ACC112 (cell line): ENCODE measurements at regions not wholly inside any gene's neighbourhood (a gene's known extent, or its start where the extent isn't known, plus 50 kb on each side); places are given as distances from the start of the nearest gene placed in this dataset.
"Not testable (repeated sequence)": the region's sequence is repeated elsewhere in the genome, so short reads cannot be mapped to it uniquely, and the experiment has no call there.

ENCODE experiments used
- H2AFZ ChIP-seq: fragments of 200-600 bp; sonication (generic); one replicate; pipeline ENCODE4 v1.6.0; 2017; ENCODE audit warnings: antibody characterized with exemption, low read length; ENCODE audit not compliant: unreplicated experiment
- H3K27ac ChIP-seq: fragments of 200-600 bp; sonication (generic); 2 replicates; pipeline ENCODE4 v1.5.1; 2014; ENCODE audit warnings: low read depth, mild to moderate bottlenecking, antibody characterized with exemption, low read length, moderate library complexity
- H3K27me3 ChIP-seq: fragments of 200-600 bp; sonication (generic); 2 replicates; pipeline ENCODE4 v1.6.1; 2014; ENCODE audit warnings: mild to moderate bottlenecking, antibody characterized with exemption, low read length, moderate library complexity, mixed read lengths; ENCODE audit not compliant: insufficient read depth
- H3K36me3 ChIP-seq: fragments of 200-600 bp; sonication (generic); 2 replicates; pipeline ENCODE4 v1.6.1; 2016; ENCODE audit warnings: mild to moderate bottlenecking, antibody characterized with exemption, low read length, moderate library complexity, mixed read lengths; ENCODE audit not compliant: insufficient read depth
- H3K4me1 ChIP-seq: fragments of 200-600 bp; sonication (generic); one replicate; pipeline ENCODE4 v1.6.1; 2016; ENCODE audit warnings: low read length, mixed read lengths; ENCODE audit not compliant: insufficient read depth, unreplicated experiment, control insufficient read depth
- H3K4me3 ChIP-seq: fragments of 200-600 bp; sonication (generic); 2 replicates; pipeline ENCODE4 v1.5.1; 2014; ENCODE audit warnings: mild to moderate bottlenecking, low read depth, low read length
- H3K79me2 ChIP-seq: fragments of 200-600 bp; sonication (generic); one replicate; pipeline ENCODE4 v1.6.0; 2016; ENCODE audit warnings: low read length; ENCODE audit not compliant: control insufficient read depth, unreplicated experiment, insufficient read depth

DNA sequence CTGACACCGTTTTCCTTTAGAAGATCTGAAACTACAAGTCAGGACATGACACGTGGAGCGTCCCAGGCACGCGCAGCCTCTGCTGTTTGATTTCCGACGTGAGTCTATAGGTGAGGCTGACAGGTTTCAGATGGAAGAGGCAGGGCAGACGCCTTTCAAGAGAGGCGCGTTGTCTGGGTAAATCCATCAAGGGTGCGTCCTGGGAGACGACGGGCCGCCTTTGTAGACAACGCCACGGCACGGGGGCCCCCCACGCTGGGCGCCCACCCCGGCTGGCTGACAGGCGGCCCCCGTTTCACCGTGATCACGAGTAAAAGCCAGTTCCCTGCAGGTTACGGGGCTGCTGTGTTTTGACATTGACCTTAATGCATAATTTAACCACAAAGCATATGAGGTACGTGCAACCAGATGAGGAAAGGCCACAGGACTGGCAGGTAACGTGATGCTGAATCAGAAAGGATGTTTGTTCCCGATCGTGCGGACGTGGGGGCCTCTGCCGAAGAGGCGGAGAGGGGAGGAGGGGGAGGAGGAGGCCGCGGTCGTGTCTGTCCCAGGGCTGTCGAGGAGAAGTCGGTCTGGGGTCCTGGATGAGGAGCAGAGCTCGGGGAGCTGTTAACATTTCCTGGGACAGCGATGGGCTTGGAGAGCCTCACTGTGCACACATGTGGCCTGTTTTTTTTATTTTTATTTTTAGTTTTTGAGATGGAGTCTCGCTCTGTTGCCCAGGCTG is 51.1 kb upstream of the PPP2R3B start:
- H3K79me2 ChIP-seq, result no peaks in the 10 kb centered on the region
- peak overlapping the region; percentile 33 for H2AFZ ChIP-seq
- no peaks in the 10 kb centered on the region for H3K4me1 ChIP-seq
- H3K4me3 ChIP-seq, result peak overlapping the region; percentile 63
- H3K27me3 ChIP-seq, result peaks cover 6% of the 10 kb centered on the region
- H3K27ac ChIP-seq, result no peak overlapping the region
- H3K36me3 ChIP-seq, result no peaks in the 10 kb centered on the region

DNA sequence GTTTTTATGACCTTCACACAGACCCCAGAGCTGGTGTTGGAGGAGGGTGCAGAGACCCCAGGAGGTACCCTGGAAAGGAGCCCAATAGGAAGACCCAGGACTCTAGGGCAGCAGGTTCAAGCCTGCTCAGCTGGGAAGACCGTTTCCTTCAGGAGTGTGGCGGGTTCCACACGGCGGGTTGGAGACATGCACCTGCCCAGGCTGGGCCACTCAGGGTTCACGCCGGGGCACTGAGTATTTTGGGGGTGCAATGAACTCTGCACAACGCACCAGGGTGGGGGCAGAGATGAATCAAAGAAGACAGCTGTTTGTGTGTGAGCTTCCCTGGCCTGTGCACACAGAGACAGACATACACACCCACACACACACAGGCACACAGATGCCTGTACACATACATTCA is 52.5 kb upstream of the PPP2R3B start:
- H3K36me3 ChIP-seq, result no peaks in the 10 kb centered on the region
- H3K4me1 ChIP-seq, result no peaks in the 10 kb centered on the region
- no peaks in the 10 kb centered on the region for H3K79me2 ChIP-seq
- no peak overlapping the region for H3K27ac ChIP-seq
- no peak overlapping the region for H3K4me3 ChIP-seq
- H3K27me3 ChIP-seq, result peaks cover 14% of the 10 kb centered on the region
- H2AFZ ChIP-seq, result no peak overlapping the region

DNA sequence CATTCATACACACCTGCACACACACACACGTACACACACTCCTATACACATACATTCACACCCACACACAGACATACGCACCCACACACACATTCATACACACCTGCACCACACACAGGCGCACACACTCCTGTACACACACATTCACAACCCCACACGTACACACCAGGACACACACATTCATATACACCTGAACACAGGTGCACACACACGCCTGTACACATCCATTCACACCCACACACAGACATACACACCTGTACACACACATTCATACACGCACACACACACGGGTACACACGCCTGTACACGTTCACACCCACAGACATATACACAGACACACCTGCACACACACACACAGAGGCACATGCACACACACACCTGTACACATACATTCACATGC is 53.0 kb upstream of the PPP2R3B start:
- no peak overlapping the region for H3K4me3 ChIP-seq
- no peaks in the 10 kb centered on the region for H3K4me1 ChIP-seq
- no peaks in the 10 kb centered on the region for H3K79me2 ChIP-seq
- H3K27me3 ChIP-seq, result peaks cover 14% of the 10 kb centered on the region
- H3K27ac ChIP-seq, result no peak overlapping the region
- no peak overlapping the region for H2AFZ ChIP-seq
- H3K36me3 ChIP-seq, result no peaks in the 10 kb centered on the region

DNA sequence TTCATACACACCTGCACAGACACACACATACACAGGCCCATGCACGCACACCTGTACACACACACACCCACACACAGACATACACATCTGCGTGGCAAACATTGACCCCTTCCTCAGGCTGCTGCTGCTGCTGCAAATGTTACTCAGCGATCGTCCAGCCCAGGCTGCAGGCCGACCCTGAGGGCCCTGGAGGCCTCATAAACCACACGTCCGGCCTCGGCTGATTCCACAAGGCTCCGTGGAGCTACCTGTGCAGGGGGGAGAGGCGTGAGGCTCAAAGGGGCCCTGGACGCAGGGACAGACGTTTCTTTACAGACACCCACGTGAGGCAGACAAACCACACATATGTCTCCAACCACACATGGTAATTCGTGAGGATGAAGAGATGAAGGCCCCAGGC is 53.9 kb upstream of the PPP2R3B start:
- Histone ChIP-seq H3K79me2 (no peaks in the 10 kb centered on the region), H3K4me1 (no peaks in the 10 kb centered on the region), H3K27ac (no peak overlapping the region), H3K36me3 (no peaks in the 10 kb centered on the region), H3K27me3 (peaks cover 14% of the 10 kb centered on the region), H2AFZ (no peak overlapping the region), H3K4me3 (no peak overlapping the region)

DNA sequence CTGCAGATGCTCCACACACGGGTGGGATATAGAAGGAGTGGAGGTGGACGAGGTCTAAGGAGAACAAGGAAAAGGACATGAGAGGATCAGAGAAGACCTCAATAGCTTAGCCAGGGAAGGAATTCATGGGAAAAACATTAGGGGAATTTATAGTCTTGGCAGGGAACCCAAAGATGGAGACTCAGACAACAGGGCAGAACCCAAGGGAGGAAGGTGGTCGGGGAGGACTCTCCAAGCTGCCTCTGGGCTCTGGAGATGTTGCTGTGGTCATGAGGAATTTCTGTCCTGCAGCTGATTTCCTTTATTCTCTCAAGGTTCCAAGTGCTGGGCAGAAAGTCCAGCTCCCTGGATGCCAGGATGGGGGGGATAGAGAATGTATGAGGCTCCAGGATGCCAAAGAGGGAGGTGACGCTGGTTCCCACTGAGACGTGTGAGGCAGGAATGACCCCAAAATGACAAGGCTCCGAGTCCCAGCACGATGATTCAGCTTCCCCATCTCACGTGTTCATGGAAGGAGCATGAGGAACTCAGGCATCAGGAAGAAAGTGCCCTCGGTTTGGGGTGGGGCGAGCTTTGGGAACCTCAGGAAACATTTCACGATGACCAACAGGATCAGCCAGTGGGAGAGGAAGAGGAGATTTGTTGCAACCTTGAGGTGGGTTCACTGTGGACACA is 57.0 kb upstream of the PPP2R3B start:
- Histone ChIP-seq H3K4me3 (no peak overlapping the region), H3K79me2 (no peaks in the 10 kb centered on the region), H3K27me3 (peaks cover 14% of the 10 kb centered on the region; the same call in 1 of the 2 replicates), H2AFZ (no peak overlapping the region), H3K36me3 (no peaks in the 10 kb centered on the region), H3K27ac (no peak overlapping the region), H3K4me1 (no peaks in the 10 kb centered on the region)

DNA sequence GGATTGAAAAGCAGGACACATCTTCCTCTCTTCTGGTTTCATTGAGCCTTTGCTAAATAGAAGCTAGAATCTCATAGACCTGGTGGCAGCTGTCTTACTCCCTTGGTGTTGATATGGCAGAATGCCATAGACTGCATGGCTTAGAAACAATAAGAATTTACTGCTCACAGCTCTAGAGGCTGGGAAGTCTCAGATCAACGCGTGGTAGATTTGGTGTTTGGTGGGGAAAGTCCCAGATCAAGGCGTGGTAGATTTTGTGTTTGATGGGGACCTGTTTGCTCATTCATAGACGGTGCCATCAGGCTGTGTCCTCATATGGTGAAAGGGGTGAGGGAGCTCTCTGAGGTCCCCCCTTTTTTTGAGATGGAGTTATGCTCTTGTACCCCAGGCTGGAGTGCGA is 57.6 kb upstream of the PPP2R3B start:
- H3K79me2 ChIP-seq, result no peaks in the 10 kb centered on the region
- no peak overlapping the region for H3K4me3 ChIP-seq

DNA sequence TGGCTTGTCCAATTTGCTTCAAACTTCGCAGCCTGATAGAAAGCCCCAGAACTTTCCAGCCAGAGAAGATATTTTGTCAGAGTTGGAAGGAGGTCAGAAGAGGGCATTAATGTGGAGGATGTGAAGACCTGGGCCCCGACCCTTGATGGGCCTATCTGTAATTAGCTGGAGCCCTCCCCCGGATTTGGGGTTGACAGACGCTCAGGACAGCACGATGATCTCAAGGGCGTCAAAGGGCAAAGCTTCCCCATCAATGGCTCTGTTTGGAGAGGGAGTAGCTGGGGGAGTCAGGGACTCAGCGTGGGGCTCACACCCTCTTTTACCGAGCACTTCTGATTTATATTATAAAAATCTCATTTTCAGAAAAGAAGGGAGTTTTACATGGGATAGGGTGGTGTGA is 59.0 kb upstream of the PPP2R3B start:
- Histone ChIP-seq H3K36me3 (no peaks in the 10 kb centered on the region), H3K4me3 (no peak overlapping the region), H2AFZ (no peak overlapping the region), H3K27ac (no peak overlapping the region), H3K79me2 (no peaks in the 10 kb centered on the region), H3K27me3 (peaks cover 14% of the 10 kb centered on the region; the same call in 1 of the 2 replicates), H3K4me1 (no peaks in the 10 kb centered on the region)

More for the DNA sequence above, 57.6 kb upstream of the PPP2R3B start:
- no peak overlapping the region for H3K27ac ChIP-seq
- peaks cover 14% of the 10 kb centered on the region; the same call in 1 of the 2 replicates for H3K27me3 ChIP-seq
- no peaks in the 10 kb centered on the region for H3K36me3 ChIP-seq
- H2AFZ ChIP-seq, result no peak overlapping the region
- no peaks in the 10 kb centered on the region for H3K4me1 ChIP-seq

DNA sequence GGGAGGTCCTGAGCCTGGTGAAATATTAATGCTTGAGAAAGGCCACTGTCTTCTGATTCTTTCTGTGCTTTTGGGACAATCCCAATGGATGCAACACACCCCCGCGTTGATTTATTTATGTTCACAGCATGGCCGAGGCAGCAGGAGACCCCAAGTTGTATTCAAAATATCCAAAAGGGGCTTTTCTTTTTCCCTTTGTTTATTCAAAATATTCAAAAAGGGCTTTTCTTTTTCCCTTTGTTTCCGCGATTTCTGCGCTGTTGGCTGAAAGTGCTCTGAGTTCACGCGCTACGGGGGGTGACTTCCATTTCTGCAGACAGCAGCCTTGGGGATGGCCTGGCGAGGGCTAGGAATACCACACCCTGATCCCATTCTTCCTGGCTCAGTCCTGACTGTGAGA is 59.5 kb upstream of the PPP2R3B start:
- Histone ChIP-seq H2AFZ (no peak overlapping the region), H3K4me3 (no peak overlapping the region), H3K36me3 (no peaks in the 10 kb centered on the region), H3K4me1 (no peaks in the 10 kb centered on the region), H3K27me3 (peaks cover 14% of the 10 kb centered on the region; the same call in 1 of the 2 replicates), H3K27ac (no peak overlapping the region), H3K79me2 (no peaks in the 10 kb centered on the region)

DNA sequence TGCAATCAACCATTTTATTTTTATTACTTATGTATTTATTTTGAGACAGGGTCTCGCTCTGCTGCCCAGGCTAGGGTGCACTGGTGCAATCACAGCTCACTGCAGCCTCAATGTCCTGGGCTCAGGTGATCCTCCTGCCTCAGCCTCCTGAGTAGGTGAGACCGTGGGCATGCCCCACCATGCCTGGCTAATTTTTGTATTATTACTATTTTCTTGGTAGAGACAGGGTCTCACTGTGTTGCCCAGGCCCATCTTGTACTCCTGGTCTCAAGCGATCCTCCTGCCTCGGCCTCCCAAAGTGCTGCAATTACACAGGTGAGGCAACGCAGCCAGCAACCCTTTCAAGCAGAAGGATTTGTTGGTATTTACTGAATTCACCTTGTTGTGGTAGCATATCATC is 60.3 kb upstream of the PPP2R3B start:
- no peak overlapping the region for H3K4me3 ChIP-seq
- no peak overlapping the region for H3K27ac ChIP-seq
- H3K79me2 ChIP-seq, result no peaks in the 10 kb centered on the region
- H3K36me3 ChIP-seq, result no peaks in the 10 kb centered on the region
- peaks cover 14% of the 10 kb centered on the region; the same call in 1 of the 2 replicates for H3K27me3 ChIP-seq
- H3K4me1 ChIP-seq, result no peaks in the 10 kb centered on the region
- H2AFZ ChIP-seq, result no peak overlapping the region

GRCh38 chrX:451750-452149 is 65.0 kb upstream of the PPP2R3B start:
- H3K4me1 ChIP-seq, result not testable (repeated sequence)

DNA sequence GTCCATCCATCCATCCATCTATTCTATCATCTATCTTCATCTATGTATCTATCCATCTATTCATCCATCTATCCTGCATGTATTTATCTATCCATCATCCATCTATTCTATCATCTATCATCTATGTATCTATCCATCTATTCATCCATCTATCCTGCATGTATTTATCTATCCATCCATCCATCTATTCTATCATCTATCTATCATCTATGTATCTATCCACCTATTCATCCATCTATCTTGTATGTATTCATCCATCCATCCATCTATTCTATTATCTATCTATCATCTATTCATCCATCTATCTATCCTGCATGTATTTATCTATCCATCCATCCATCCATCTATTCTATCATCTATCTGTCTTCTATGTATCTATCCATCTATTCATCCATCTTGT is 65.9 kb upstream of the PPP2R3B start:
- H3K4me1 ChIP-seq, result no peaks in the 10 kb centered on the region
- H3K36me3 ChIP-seq, result no peaks in the 10 kb centered on the region
- no peak overlapping the region for H3K27ac ChIP-seq
- no peak overlapping the region for H3K4me3 ChIP-seq
- no peaks in the 10 kb centered on the region for H3K79me2 ChIP-seq
- H3K27me3 ChIP-seq, result no peaks in the 10 kb centered on the region
- H2AFZ ChIP-seq, result no peak overlapping the region

More at GRCh38 chrX:451750-452149, 65.0 kb upstream of the PPP2R3B start:
- not testable (repeated sequence) for H3K79me2 ChIP-seq, H3K27me3 ChIP-seq, H2AFZ ChIP-seq, H3K27ac ChIP-seq, H3K36me3 ChIP-seq, H3K4me3 ChIP-seq
